Transverse colon (tissue), 4 donors: ENCODE measurements at regions not wholly inside any gene's neighbourhood (a gene's known extent, or its start where the extent isn't known, plus 50 kb on each side); places are given as distances from the start of the nearest gene placed in this dataset.

Source experiments
- DNase-seq: peaks from one replicate; pipeline ENCODE4 v3.0.0-alpha.2; 2019
- H3K27ac ChIP-seq, 4 donors: fragments of 200-600 bp; sonication (generic); 2 replicates each; pipeline ENCODE4 v1.5.1; 2016 to 2018; ENCODE audit warnings: inconsistent platforms in 4 of 4
- H3K27me3 ChIP-seq: fragments of 200-600 bp; sonication (generic); 2 replicates; pipeline ENCODE4 v1.5.1; 2017; ENCODE audit warnings: inconsistent platforms
- H3K36me3 ChIP-seq, 4 donors: fragments of 200-600 bp; sonication (generic); 2 replicates each; pipeline ENCODE4 v1.5.1; 2017 to 2019; ENCODE audit warnings: inconsistent platforms in 4 of 4
- H3K4me1 ChIP-seq, 4 donors: fragments of 200-600 bp; sonication (generic); 2 replicates each; pipeline ENCODE4 v1.5.1; 2017 to 2020; ENCODE audit warnings: inconsistent platforms in 4 of 4
- H3K4me3 ChIP-seq, 4 donors: fragments of 200-600 bp; sonication (generic); 1 replicate in 1 of 4; 2 replicates in 3 of 4; pipeline versions ENCODE4 v1.5.1 to v1.6.1; 2017 to 2019; ENCODE audit warnings: inconsistent platforms in 4 of 4
- H3K9me3 ChIP-seq, 2 donors: fragments of 200-600 bp; sonication (generic); 2 replicates each; pipeline ENCODE4 v1.5.1; 2017 to 2019; ENCODE audit warnings: inconsistent platforms in 2 of 2
- CTCF ChIP-seq, 5 experiments: fragments of 200-600 bp in 3 of 5; fragments of 450-650 bp in 2 of 5; sonication (generic) in 3 of 5; IDR thresholded peaks; 1 replicate in 2 of 5; 2 replicates in 3 of 5; pipeline ENCODE4 v1.5.1; 2016 to 2017; ENCODE audit warnings: antibody characterized with exemption in 5 of 5, inconsistent platforms in 3 of 5, mild to moderate bottlenecking in 2 of 5, moderate library complexity in 1 of 5
- EP300 ChIP-seq: sonication (generic); formaldehyde crosslinking; IDR thresholded peaks from one replicate; pipeline ENCODE4 v1.6.1; 2017; ENCODE audit warnings: antibody characterized with exemption, low read depth
- POLR2A ChIP-seq: fragments of 450-650 bp; IDR thresholded peaks from one replicate; pipeline ENCODE4 v1.6.1; 2016; ENCODE audit warnings: antibody characterized with exemption, mild to moderate bottlenecking, moderate library complexity
- POLR2AphosphoS5 ChIP-seq, 3 donors: sonication (generic); formaldehyde crosslinking; IDR thresholded peaks; one replicate each; pipeline ENCODE4 v1.6.1; 2016; ENCODE audit warnings: antibody characterized with exemption in 3 of 3
- WGBS, 2 donors: methylation state at CpG; one replicate each; pipeline ENCODE4 v1.1.5; 2018; ENCODE audit warnings: low coverage in 1 of 2; 5-methylcytosine and 5-hydroxymethylcytosine counted together
- in situ Hi-C, 4 donors: fragments of 200-750 bp; cut with MboI; loops; one replicate each; pipeline versions ENCODE4 v1.15.0 to v1.15.1; 2017; ENCODE audit warnings: low sequenced_read_pairs in 3 of 4, low pct_ligation_motif_present in 1 of 4, low pct_unique_long_range_greater_than_20kb in 1 of 4
- intact Hi-C: fragments of 100-400 bp; cut with DNase I; formaldehyde crosslinking; loops from one replicate; pipeline ENCODE4 v1.15.1; 2023; ENCODE audit warnings: low total_unique reads

- H3K27ac ChIP-seq: no peak overlapping the region
- TF ChIP-seq POLR2A (no peak), EP300 (no peak), CTCF (IDR thresholded peaks at IDR 0.05) (no peak), POLR2AphosphoS5 (IDR thresholded peaks at IDR 0.05) (no peak)
- intact Hi-C loops (no loop called here), in situ Hi-C loops (no loop called here)
- no peaks in the 10 kb centered on the region for H3K9me3 ChIP-seq
- H3K4me3 ChIP-seq: no peak overlapping the region
- H3K4me1 ChIP-seq: peaks cover 0 to under 1% (median 0%) of the 10 kb centered on the region in 4 donors
- 89 to 93% methylated on average over 5 to 11 of the region's 11 CpGs for WGBS, 2 donors
- DNase-seq: no peak
- no peaks in the 10 kb centered on the region for H3K27me3 ChIP-seq
- no peaks in the 10 kb centered on the region for H3K36me3 ChIP-seq
These were observed 342.7 kb downstream of the SMOC2 start for GRCh38 chr6:168783720-168784119.

GRCh38 chr6:168782187-168782751 is 341.3 kb downstream of the SMOC2 start:
- Histone ChIP-seq H3K4me1 (peaks cover 0 to 4% (median 0%) of the 10 kb centered on the region in 4 donors), H3K9me3 (no peaks in the 10 kb centered on the region), H3K27me3 (no peaks in the 10 kb centered on the region), H3K4me3 (no peak overlapping the region), H3K36me3 (no peaks in the 10 kb centered on the region), H3K27ac (peak overlapping the region in 1 of 4 donors; percentile 24)
- TF ChIP-seq POLR2AphosphoS5 (IDR thresholded peaks at IDR 0.05): no peak
- no peak for TF ChIP-seq CTCF (IDR thresholded peaks at IDR 0.05)
- no peak for TF ChIP-seq POLR2A
- no peak for TF ChIP-seq EP300
- intact Hi-C loops (no loop called here), in situ Hi-C loops (no loop called here)
- WGBS, 2 donors: 72 to 84% methylated on average over 3 to 17 of the region's 18 CpGs
- no peak for DNase-seq

DNA sequence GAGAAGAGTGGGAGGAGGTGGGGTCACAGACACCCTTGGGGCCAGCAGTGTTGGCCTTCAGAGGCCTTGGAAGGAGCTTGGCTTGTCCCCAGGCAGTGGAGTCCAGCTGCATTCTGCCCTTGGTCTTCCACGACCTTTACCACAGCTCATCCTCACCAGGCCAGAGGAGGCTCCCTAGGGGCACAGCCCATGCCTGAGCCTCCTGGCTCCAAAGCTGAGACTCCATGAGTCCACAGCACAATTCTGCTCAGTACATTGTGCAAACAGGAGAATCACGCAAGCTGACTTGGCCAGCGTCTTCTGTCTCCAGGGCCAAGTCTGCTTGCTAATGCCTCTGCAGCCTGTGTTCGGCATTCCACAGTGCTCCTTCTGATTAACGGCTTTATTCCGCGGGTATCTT is 337.2 kb downstream of the SMOC2 start:
- no peak for DNase-seq
- Histone ChIP-seq H3K36me3 (no peaks in the 10 kb centered on the region), H3K4me1 (peaks cover 0 to 4% (median 0%) of the 10 kb centered on the region in 4 donors), H3K9me3 (peaks cover 9% of the 10 kb centered on the region in 2 donors), H3K4me3 (no peak overlapping the region), H3K27me3 (no peaks in the 10 kb centered on the region), H3K27ac (no peak overlapping the region)
- in situ Hi-C loops: no loop called here
- WGBS, 2 donors: 61 to 71% methylated on average over 4 to 7 of the region's 7 CpGs
- TF ChIP-seq CTCF (IDR thresholded peaks at IDR 0.05) (no peak), POLR2A (no peak), EP300 (no peak), POLR2AphosphoS5 (IDR thresholded peaks at IDR 0.05) (no peak)
- intact Hi-C loops: no loop called here

- DNase-seq: no peak
- intact Hi-C loops: no loop called here
- Histone ChIP-seq H3K9me3 (peaks cover 9% of the 10 kb centered on the region in 2 donors), H3K36me3 (no peaks in the 10 kb centered on the region), H3K4me1 (peaks cover 0 to 4% (median 0%) of the 10 kb centered on the region in 4 donors), H3K27ac (no peak overlapping the region), H3K27me3 (no peaks in the 10 kb centered on the region), H3K4me3 (no peak overlapping the region)
- TF ChIP-seq EP300 (no peak), CTCF (IDR thresholded peaks at IDR 0.05) (no peak), POLR2AphosphoS5 (IDR thresholded peaks at IDR 0.05) (no peak), POLR2A (no peak)
- in situ Hi-C loops: no loop called here
These were observed 333.4 kb downstream of the SMOC2 start for GRCh38 chr6:168774381-168774780.
